Endothelial cell of umbilical vein (primary cell): ENCODE measurements at regions not wholly inside any gene's neighbourhood (a gene's known extent, or its start where the extent isn't known, plus 50 kb on each side); places are given as distances from the start of the nearest gene placed in this dataset.

Experiments
- BruUV-seq: library from RNA; stranded (reverse); fragments of 400-500 nt; replicated peaks from 2 replicates; lab custom pipeline; 2021; lab: Mats Ljungman, UMichigan
- CTCF ChIA-PET: fragments of 300-600, 350-600 bp; sonication (Branson Sonifier 250); formaldehyde crosslinking; loops from one replicate; lab custom pipeline; 2021; ENCODE audit warnings: antibody characterized with exemption, inconsistent platforms; lab: Charles Lee
- POLR2A ChIA-PET: fragments of 300-600, 350-600 bp; sonication (Branson Sonifier 250); formaldehyde crosslinking; loops from one replicate; lab custom pipeline; 2021; ENCODE audit warnings: antibody characterized with exemption, inconsistent platforms; lab: Charles Lee
- DNase-seq: peaks from one replicate; pipeline ENCODE4 v3.0.0-alpha.2; 2011; ENCODE audit warnings: low read depth, low spot score
- FAIRE-seq: peaks from 2 replicates; lab custom pipeline; 2011; peaks lifted over from hg19 to GRCh38; lab: Jason Lieb, UNC
- H2AFZ ChIP-seq: 2 replicates; pipeline ENCODE4 v1.6.0; 2012; ENCODE audit warnings: low read depth, low read length, control low read depth, inconsistent platforms
- H3K27ac ChIP-seq: 2 replicates; pipeline ENCODE4 v1.5.1; 2011; ENCODE audit warnings: low read depth, mild to moderate bottlenecking, control low read depth, low read length, moderate library complexity; ENCODE audit not compliant: insufficient read depth
- H3K27me3 ChIP-seq, 2 experiments: 2 replicates each; pipeline versions ENCODE4 v1.6.0 to v1.6.1; 2011; ENCODE audit warnings: low read length in 2 of 2, mixed read lengths in 1 of 2; ENCODE audit not compliant: control insufficient read depth in 2 of 2, insufficient read depth in 2 of 2
- H3K36me3 ChIP-seq, 2 experiments: 2 replicates in 1 of 2; 3 replicates in 1 of 2; pipeline ENCODE4 v1.5.1; 2011; ENCODE audit warnings: low read length in 2 of 2, mild to moderate bottlenecking in 1 of 2, moderate library complexity in 1 of 2; ENCODE audit not compliant: control insufficient read depth in 2 of 2, insufficient read depth in 2 of 2; ENCODE audit errors: extremely low read depth in 1 of 2
- H3K4me1 ChIP-seq: 3 replicates; pipeline ENCODE4 v1.5.1; 2011; ENCODE audit warnings: mild to moderate bottlenecking, low read length; ENCODE audit not compliant: control insufficient read depth, insufficient read depth; ENCODE audit errors: extremely low read depth
- H3K4me2 ChIP-seq: 2 replicates; pipeline ENCODE4 v1.6.1; 2011; ENCODE audit warnings: low read length, control low read depth, mixed read lengths; ENCODE audit not compliant: insufficient read depth
- H3K4me3 ChIP-seq, 3 experiments: fragments of 200-600 bp in 1 of 3; sonication (generic), shearing (Covaris generic) in 1 of 3; replicated peaks in 1 of 3; 2 replicates each; pipeline ENCODE4 v1.5.1; 2011 to 2016; ENCODE audit warnings: control low read depth in 3 of 3, low read length in 3 of 3, mild to moderate bottlenecking in 2 of 3, inconsistent platforms in 1 of 3, low read depth in 1 of 3, moderate library complexity in 1 of 3; ENCODE audit not compliant: insufficient read depth in 1 of 3
- H3K79me2 ChIP-seq: 2 replicates; pipeline ENCODE4 v1.6.0; 2012; ENCODE audit warnings: low read length, inconsistent platforms; ENCODE audit not compliant: control insufficient read depth, insufficient read depth
- H3K9ac ChIP-seq: replicated peaks from 2 replicates; pipeline ENCODE3; 2011; ENCODE audit warnings: low read length, control low read depth; ENCODE audit not compliant: insufficient read depth; ENCODE audit errors: extremely low read depth
- H3K9me1 ChIP-seq: replicated peaks from 3 replicates; pipeline ENCODE4 v1.6.0; 2011; ENCODE audit warnings: mild to moderate bottlenecking, low read length; ENCODE audit not compliant: control insufficient read depth, insufficient read depth; ENCODE audit errors: extremely low read depth
- H3K9me3 ChIP-seq: replicated peaks from 2 replicates; pipeline ENCODE4 v1.5.1; 2012; ENCODE audit warnings: low read length, inconsistent platforms; ENCODE audit not compliant: control insufficient read depth, insufficient read depth
- H4K20me1 ChIP-seq: replicated peaks from 2 replicates; pipeline ENCODE3; 2011; ENCODE audit warnings: mild to moderate bottlenecking, low read length; ENCODE audit not compliant: control insufficient read depth, insufficient read depth; ENCODE audit errors: extremely low read depth
- EZH2 ChIP-seq: IDR thresholded peaks from 2 replicates; pipeline ENCODE4 v1.6.1; 2012; ENCODE audit warnings: borderline replicate concordance, low read depth, mild to moderate bottlenecking, moderate library complexity, low read length, inconsistent platforms; ENCODE audit not compliant: severe bottlenecking
- FOS ChIP-seq: IDR thresholded peaks from 2 replicates; pipeline ENCODE4 v1.6.1; 2011; ENCODE audit warnings: mild to moderate bottlenecking, low read length, moderate library complexity, borderline replicate concordance; ENCODE audit not compliant: insufficient read depth
- GATA2 ChIP-seq: IDR thresholded peaks from 2 replicates; pipeline ENCODE4 v1.7.0; 2011; ENCODE audit warnings: low read depth, mild to moderate bottlenecking, moderate library complexity, mixed read lengths, low read length; ENCODE audit not compliant: insufficient read length, insufficient read depth
- JUN ChIP-seq: IDR thresholded peaks from 2 replicates; pipeline ENCODE4 v1.6.1; 2011; ENCODE audit warnings: borderline replicate concordance, low read depth; ENCODE audit not compliant: insufficient read length, insufficient read depth
- MYC ChIP-seq: IDR thresholded peaks from one replicate; pipeline ENCODE4 v1.6.1; 2011; ENCODE audit warnings: mild to moderate bottlenecking, low read depth, low read length
- POLR2A ChIP-seq: IDR thresholded peaks from 2 replicates; pipeline ENCODE4 v1.6.1; 2012; ENCODE audit warnings: low read depth, mild to moderate bottlenecking, control low read depth, low read length
- POLR2AphosphoS5 ChIP-seq: IDR thresholded peaks from 2 replicates; pipeline ENCODE4 v1.6.1; 2012; ENCODE audit warnings: low read depth, mild to moderate bottlenecking, control low read depth, low read length, moderate library complexity; ENCODE audit not compliant: insufficient read depth
- dilution Hi-C: fragments of 300-500 bp; cut with MboI; formaldehyde crosslinking; loops from one replicate; pipeline ENCODE4 v1.15.0; 2019; ENCODE audit warnings: low sequenced_read_pairs; ENCODE audit not compliant: extremely low pct_ligation_motif_present
- intact Hi-C: fragments of 100-400 bp; cut with micrococcal nuclease; formaldehyde crosslinking; loops from one replicate; pipeline ENCODE4 v1.10.0; 2022
- TF ChIP-seq, protein P1 (sequence below), 2 donors: IDR thresholded peaks; 1 replicate in 1 of 2; 2 replicates in 1 of 2; pipeline ENCODE4 v1.5.1; 2011; ENCODE audit warnings: low read length in 2 of 2, mild to moderate bottlenecking in 2 of 2, moderate library complexity in 2 of 2, control low read depth in 1 of 2, inconsistent platforms in 1 of 2, low read depth in 1 of 2; ENCODE audit not compliant: insufficient read depth in 1 of 2; ENCODE audit errors: extremely low read depth in 1 of 2
- TF ChIP-seq, protein P2 (sequence below): IDR thresholded peaks from 2 replicates; pipeline ENCODE4 v1.6.1; 2011; ENCODE audit not compliant: insufficient read depth, insufficient read length

DNA sequence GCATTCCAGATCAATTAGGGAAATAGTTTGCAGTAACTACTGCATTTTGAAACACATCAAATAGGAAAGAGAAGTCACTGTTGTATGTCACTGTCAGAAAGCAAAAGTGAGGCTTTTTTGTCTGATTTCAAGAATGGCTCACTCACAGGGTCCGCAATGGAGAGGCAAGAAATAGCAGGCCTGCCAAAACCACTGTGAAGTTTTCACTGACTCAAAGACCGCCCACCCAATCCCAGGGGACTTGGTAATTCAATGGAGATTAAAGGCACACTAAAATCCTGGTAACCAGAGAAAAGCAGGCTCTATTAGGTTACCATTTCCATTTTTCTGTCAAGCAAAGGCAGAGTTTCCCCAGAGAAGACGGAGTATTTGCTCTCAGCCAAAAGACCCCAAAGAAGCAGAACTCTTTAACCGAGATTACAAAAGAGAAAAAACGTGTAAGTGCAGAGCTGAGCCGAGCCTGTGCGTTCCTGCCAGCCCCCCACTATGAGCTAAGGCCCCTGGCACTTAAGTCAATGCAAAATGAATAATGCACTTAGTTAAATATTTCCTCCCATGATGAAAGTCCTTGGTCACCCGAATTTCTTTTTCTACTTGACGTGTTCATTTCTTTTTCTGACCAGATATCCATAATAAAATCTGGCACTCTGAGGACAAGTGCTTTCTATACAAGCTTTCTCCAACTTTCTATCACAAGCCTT lies 57.0 kb downstream of the FOXL1 start:
- BruUV-seq: no TSS peak
- Histone ChIP-seq H3K27me3 (no peaks in the 10 kb centered on the region), H3K4me2 (no peak overlapping the region), H3K9me3 (no peaks in the 10 kb centered on the region), H3K4me1 (peaks cover 9% of the 10 kb centered on the region), H2AFZ (no peak overlapping the region), H3K79me2 (no peaks in the 10 kb centered on the region), H3K4me3 (no peak overlapping the region), H3K36me3 (no peaks in the 10 kb centered on the region), H3K9me1 (no peaks in the 10 kb centered on the region), H4K20me1 (no peaks in the 10 kb centered on the region), H3K27ac (no peak overlapping the region), H3K9ac (no peak overlapping the region)
- FAIRE-seq (no peak), DNase-seq (no peak)
- dilution Hi-C loops: no loop called here
- intact Hi-C loops: no loop called here
- ChIA-PET CTCF (no interaction called here), POLR2A (no interaction called here)
- TF ChIP-seq GATA2 (no peak), JUN (no peak), MYC (no peak), POLR2AphosphoS5 (no peak), EZH2 (no peak), FOS (no peak), POLR2A (no peak)
- TF ChIP-seq, protein P1, sequence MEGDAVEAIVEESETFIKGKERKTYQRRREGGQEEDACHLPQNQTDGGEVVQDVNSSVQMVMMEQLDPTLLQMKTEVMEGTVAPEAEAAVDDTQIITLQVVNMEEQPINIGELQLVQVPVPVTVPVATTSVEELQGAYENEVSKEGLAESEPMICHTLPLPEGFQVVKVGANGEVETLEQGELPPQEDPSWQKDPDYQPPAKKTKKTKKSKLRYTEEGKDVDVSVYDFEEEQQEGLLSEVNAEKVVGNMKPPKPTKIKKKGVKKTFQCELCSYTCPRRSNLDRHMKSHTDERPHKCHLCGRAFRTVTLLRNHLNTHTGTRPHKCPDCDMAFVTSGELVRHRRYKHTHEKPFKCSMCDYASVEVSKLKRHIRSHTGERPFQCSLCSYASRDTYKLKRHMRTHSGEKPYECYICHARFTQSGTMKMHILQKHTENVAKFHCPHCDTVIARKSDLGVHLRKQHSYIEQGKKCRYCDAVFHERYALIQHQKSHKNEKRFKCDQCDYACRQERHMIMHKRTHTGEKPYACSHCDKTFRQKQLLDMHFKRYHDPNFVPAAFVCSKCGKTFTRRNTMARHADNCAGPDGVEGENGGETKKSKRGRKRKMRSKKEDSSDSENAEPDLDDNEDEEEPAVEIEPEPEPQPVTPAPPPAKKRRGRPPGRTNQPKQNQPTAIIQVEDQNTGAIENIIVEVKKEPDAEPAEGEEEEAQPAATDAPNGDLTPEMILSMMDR (IDR thresholded peaks at IDR 0.05; ENCODE audit: extremely low read depth in 1 of 2, insufficient read depth in 1 of 2, low read depth in 1 of 2, low read length in 2 of 2): no peak
- TF ChIP-seq, protein P2, sequence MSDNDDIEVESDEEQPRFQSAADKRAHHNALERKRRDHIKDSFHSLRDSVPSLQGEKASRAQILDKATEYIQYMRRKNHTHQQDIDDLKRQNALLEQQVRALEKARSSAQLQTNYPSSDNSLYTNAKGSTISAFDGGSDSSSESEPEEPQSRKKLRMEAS: no peak
